GM12892 (cell line): ENCODE measurements at regions not wholly inside any gene's neighbourhood (a gene's known extent, or its start where the extent isn't known, plus 50 kb on each side); places are given as distances from the start of the nearest gene placed in this dataset.

Experiments used
- POLR2A ChIP-seq: IDR thresholded peaks from 2 replicates; pipeline ENCODE4 v1.6.1; 2011; ENCODE audit warnings: low read depth, low read length, control low read depth
- TAF1 ChIP-seq: IDR thresholded peaks from 2 replicates; pipeline ENCODE4 v1.6.1; 2011; ENCODE audit warnings: low read depth, mild to moderate bottlenecking, control low read depth, low read length, borderline replicate concordance

- TF ChIP-seq TAF1 (no peak), POLR2A (no peak)
Measured at GRCh38 chr5:123882319-123882964, 370.5 kb downstream of the CSNK1G3 start.
